ENCODE measurements at regions not wholly inside any gene's neighbourhood (a gene's known extent, or its start where the extent isn't known, plus 50 kb on each side); places are given as distances from the start of the nearest gene placed in this dataset.
A peak's percentile ranks its signal among the peaks of the same experiment; 100 is the strongest.

- Histone ChIP-seq H3K9me3 (ENCODE audit: control insufficient read depth, insufficient read depth, low read length) (no peaks in the 10 kb centered on the region), H3K27me3 (ENCODE audit: control insufficient read depth, insufficient read depth, low read length) (no peaks in the 10 kb centered on the region), H3K4me3 (ENCODE audit: low read length) (no peak overlapping the region), H3K4me1 (ENCODE audit: control insufficient read depth, insufficient read depth, low read length) (peaks cover 21% of the 10 kb centered on the region), H3K27ac (ENCODE audit: low read length) (no peak overlapping the region), H3K36me3 (ENCODE audit: control insufficient read depth, insufficient read depth, low read length) (no peaks in the 10 kb centered on the region)
- 31% methylated on average over 6 of the region's 6 CpGs for WGBS (ENCODE audit: insufficient coverage)
- peak; percentile 83 to 91 (median 86) for ATAC-seq
- H3K4me1 Mint-ChIP-seq, result peaks cover 20 to 30% of the 10 kb centered on the region in 2 donors
- TF ChIP-seq, protein P1, sequence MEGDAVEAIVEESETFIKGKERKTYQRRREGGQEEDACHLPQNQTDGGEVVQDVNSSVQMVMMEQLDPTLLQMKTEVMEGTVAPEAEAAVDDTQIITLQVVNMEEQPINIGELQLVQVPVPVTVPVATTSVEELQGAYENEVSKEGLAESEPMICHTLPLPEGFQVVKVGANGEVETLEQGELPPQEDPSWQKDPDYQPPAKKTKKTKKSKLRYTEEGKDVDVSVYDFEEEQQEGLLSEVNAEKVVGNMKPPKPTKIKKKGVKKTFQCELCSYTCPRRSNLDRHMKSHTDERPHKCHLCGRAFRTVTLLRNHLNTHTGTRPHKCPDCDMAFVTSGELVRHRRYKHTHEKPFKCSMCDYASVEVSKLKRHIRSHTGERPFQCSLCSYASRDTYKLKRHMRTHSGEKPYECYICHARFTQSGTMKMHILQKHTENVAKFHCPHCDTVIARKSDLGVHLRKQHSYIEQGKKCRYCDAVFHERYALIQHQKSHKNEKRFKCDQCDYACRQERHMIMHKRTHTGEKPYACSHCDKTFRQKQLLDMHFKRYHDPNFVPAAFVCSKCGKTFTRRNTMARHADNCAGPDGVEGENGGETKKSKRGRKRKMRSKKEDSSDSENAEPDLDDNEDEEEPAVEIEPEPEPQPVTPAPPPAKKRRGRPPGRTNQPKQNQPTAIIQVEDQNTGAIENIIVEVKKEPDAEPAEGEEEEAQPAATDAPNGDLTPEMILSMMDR (IDR thresholded peaks at IDR 0.05), result no peak
- peaks cover 0 to 10% of the 10 kb centered on the region in 2 donors for H3K27me3 Mint-ChIP-seq (ENCODE audit: low read depth in 2 of 2)
- peak in 1 of 2 donors; percentile 26 for DNase-seq
- peak overlapping the region; percentile 28 for H3K4me3 Mint-ChIP-seq
- H3K9me3 Mint-ChIP-seq, result no peaks in the 10 kb centered on the region
- no peaks in the 10 kb centered on the region for H3K36me3 Mint-ChIP-seq
- intact Hi-C loops (cut with micrococcal nuclease), result no loop called here
- peak overlapping the region; percentile 69 to 79 for H3K27ac Mint-ChIP-seq
These were observed 54.9 kb upstream of the SACS start for GRCh38 chr13:23488442-23488841.

- no peaks in the 10 kb centered on the region for H3K9me3 Mint-ChIP-seq
- no peaks in the 10 kb centered on the region for H3K9me3 ChIP-seq (ENCODE audit: control insufficient read depth, insufficient read depth, low read length)
- H3K4me1 Mint-ChIP-seq, result peaks cover 6% of the 10 kb centered on the region in 2 donors
- WGBS (ENCODE audit: insufficient coverage), result 85% methylated on average over 2 of the region's 2 CpGs
- intact Hi-C loops (cut with micrococcal nuclease), result no loop called here
- ATAC-seq, result no peak
- H3K27me3 Mint-ChIP-seq (ENCODE audit: low read depth in 2 of 2), result peaks cover 11 to 31% of the 10 kb centered on the region in 2 donors
- no peaks in the 10 kb centered on the region for H3K4me1 ChIP-seq (ENCODE audit: control insufficient read depth, insufficient read depth, low read length)
- no peak for DNase-seq
- no peaks in the 10 kb centered on the region for H3K36me3 ChIP-seq (ENCODE audit: control insufficient read depth, insufficient read depth, low read length)
- H3K27ac ChIP-seq (ENCODE audit: low read length), result no peak overlapping the region
- no peak overlapping the region for H3K4me3 ChIP-seq (ENCODE audit: low read length)
- TF ChIP-seq, protein P1 (IDR thresholded peaks at IDR 0.05), result no peak
- H3K27me3 ChIP-seq (ENCODE audit: control insufficient read depth, insufficient read depth, low read length), result no peaks in the 10 kb centered on the region
- no peak overlapping the region for H3K4me3 Mint-ChIP-seq
- H3K36me3 Mint-ChIP-seq, result no peaks in the 10 kb centered on the region
- no peak overlapping the region for H3K27ac Mint-ChIP-seq
These were observed 62.8 kb upstream of the SACS start for GRCh38 chr13:23496255-23496654.

DNA sequence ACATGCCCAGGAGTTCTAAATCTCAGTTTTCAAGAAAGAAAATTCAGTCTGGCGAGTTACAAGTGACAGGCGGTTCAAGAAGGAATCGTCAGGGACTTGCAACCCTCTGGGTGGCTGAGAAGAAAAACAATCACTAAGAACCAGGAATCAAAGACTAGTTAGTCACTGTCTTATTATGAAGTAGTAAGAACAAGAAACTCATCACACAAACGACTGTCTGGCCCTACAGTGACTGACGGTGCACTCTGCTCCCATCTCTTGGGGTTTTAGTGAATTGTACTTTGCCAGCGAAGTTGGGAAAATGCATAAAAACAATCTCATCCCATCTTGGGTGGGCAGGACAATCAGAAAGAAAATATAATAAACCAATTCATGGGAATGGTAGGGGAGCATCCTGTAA lies 63.7 kb upstream of the SACS start:
- Histone ChIP-seq H3K27me3 (ENCODE audit: control insufficient read depth, insufficient read depth, low read length) (no peaks in the 10 kb centered on the region), H3K4me1 (ENCODE audit: control insufficient read depth, insufficient read depth, low read length) (no peaks in the 10 kb centered on the region), H3K27ac (ENCODE audit: low read length) (no peak overlapping the region), H3K36me3 (ENCODE audit: control insufficient read depth, insufficient read depth, low read length) (no peaks in the 10 kb centered on the region), H3K4me3 (ENCODE audit: low read length) (no peak overlapping the region), H3K9me3 (ENCODE audit: control insufficient read depth, insufficient read depth, low read length) (no peaks in the 10 kb centered on the region)
- Mint-ChIP-seq H3K9me3 (no peaks in the 10 kb centered on the region), H3K4me3 (no peak overlapping the region), H3K4me1 (peaks cover 6% of the 10 kb centered on the region in 2 donors), H3K27ac (no peak overlapping the region), H3K36me3 (no peaks in the 10 kb centered on the region), H3K27me3 (ENCODE audit: low read depth in 2 of 2) (peaks cover 11 to 31% of the 10 kb centered on the region in 2 donors)
- TF ChIP-seq, protein P1 (IDR thresholded peaks at IDR 0.05), result no peak
- DNase-seq, result no peak
- WGBS (ENCODE audit: insufficient coverage), result 89% methylated on average over 4 of the region's 6 CpGs
- ATAC-seq, result no peak
- intact Hi-C loops (cut with micrococcal nuclease), result no loop called here

- Histone ChIP-seq H3K36me3 (ENCODE audit: control insufficient read depth, insufficient read depth, low read length) (no peaks in the 10 kb centered on the region), H3K4me1 (ENCODE audit: control insufficient read depth, insufficient read depth, low read length) (no peaks in the 10 kb centered on the region), H3K9me3 (ENCODE audit: control insufficient read depth, insufficient read depth, low read length) (no peaks in the 10 kb centered on the region), H3K27me3 (ENCODE audit: control insufficient read depth, insufficient read depth, low read length) (no peaks in the 10 kb centered on the region), H3K27ac (ENCODE audit: low read length) (no peak overlapping the region), H3K4me3 (ENCODE audit: low read length) (no peak overlapping the region)
- no peaks in the 10 kb centered on the region for H3K36me3 Mint-ChIP-seq
- intact Hi-C loops (cut with micrococcal nuclease), result no loop called here
- peaks cover 9 to 27% of the 10 kb centered on the region in 2 donors for H3K27me3 Mint-ChIP-seq (ENCODE audit: low read depth in 2 of 2)
- H3K9me3 Mint-ChIP-seq, result no peaks in the 10 kb centered on the region
- TF ChIP-seq, protein P1 (IDR thresholded peaks at IDR 0.05), result no peak
- WGBS (ENCODE audit: insufficient coverage), result 85% methylated on average over 4 of the region's 4 CpGs
- H3K27ac Mint-ChIP-seq, result no peak overlapping the region
- no peak overlapping the region for H3K4me3 Mint-ChIP-seq
- H3K4me1 Mint-ChIP-seq, result no peaks in the 10 kb centered on the region
- DNase-seq, result no peak
- ATAC-seq, result no peak
These were observed 67.3 kb upstream of the SACS start for GRCh38 chr13:23500849-23501248.

All from natural killer cell (primary cell).